OCI-LY3 (cell line): ENCODE measurements at regions not wholly inside any gene's neighbourhood (a gene's known extent, or its start where the extent isn't known, plus 50 kb on each side); places are given as distances from the start of the nearest gene placed in this dataset.

ENCODE experiments used
- H2AFZ ChIP-seq: fragments of 200-600, 300-600 bp; shearing (Covaris generic); 2 replicates; pipeline ENCODE4 v1.6.0; 2014; ENCODE audit warnings: antibody characterized with exemption, low read depth, low read length
- H3K27ac ChIP-seq: fragments of 200-600, 300-600 bp; sonication (generic); 2 replicates; pipeline ENCODE4 v1.5.1; 2014; ENCODE audit warnings: mild to moderate bottlenecking, low read length, moderate library complexity, mixed read lengths
- H3K27me3 ChIP-seq: fragments of 200-600, 300-600 bp; sonication (generic); 2 replicates; pipeline ENCODE4 v1.6.1; 2014; ENCODE audit warnings: low read depth, low read length, mixed read lengths
- H3K36me3 ChIP-seq: fragments of 200-600, 300-600 bp; sonication (generic); replicated peaks from 2 replicates; pipeline ENCODE3; 2014; ENCODE audit warnings: low read depth, low read length, mixed read lengths
- H3K4me1 ChIP-seq: fragments of 300-600, 200-600 bp; sonication (generic); 2 replicates; pipeline ENCODE4 v1.6.1; 2014; ENCODE audit warnings: low read length, mixed read lengths
- H3K4me2 ChIP-seq: fragments of 200-600, 300-600 bp; sonication (generic); 2 replicates; pipeline ENCODE4 v1.6.1; 2014; ENCODE audit warnings: low read length, mixed read lengths
- H3K4me3 ChIP-seq: fragments of 300-600, 200-600 bp; sonication (generic); 2 replicates; pipeline ENCODE4 v1.5.1; 2014; ENCODE audit warnings: antibody characterized with exemption, mild to moderate bottlenecking, low read length, moderate library complexity
- H3K79me2 ChIP-seq: fragments of 300-600, 200-600 bp; shearing (Covaris generic); 2 replicates; pipeline ENCODE4 v1.6.1; 2014; ENCODE audit warnings: mild to moderate bottlenecking, low read length, mixed read lengths
- H3K9ac ChIP-seq: fragments of 300-600, 200-600 bp; shearing (Covaris generic); 2 replicates; pipeline ENCODE4 v1.6.0; 2014; ENCODE audit warnings: mild to moderate bottlenecking, low read length, moderate library complexity
- H3K9me3 ChIP-seq: fragments of 200-600, 300-600 bp; shearing (Covaris generic); 2 replicates; pipeline ENCODE4 v1.6.1; 2014; ENCODE audit warnings: low read length, mixed read lengths; ENCODE audit not compliant: insufficient read depth
- H4K20me1 ChIP-seq: fragments of 200-600, 300-600 bp; sonication (generic); 2 replicates; pipeline ENCODE4 v1.6.1; 2016; ENCODE audit warnings: low read length, mixed read lengths; ENCODE audit not compliant: insufficient read depth
- EZH2phosphoT487 ChIP-seq: fragments of 200-600 bp; shearing (Covaris generic); IDR thresholded peaks from 2 replicates; pipeline ENCODE4 v1.6.1; 2018; ENCODE audit warnings: antibody characterized with exemption, mixed run types, low read depth
- TF ChIP-seq, protein P1 (sequence below): fragments of 200-600, 300-600 bp; sonication (generic); IDR thresholded peaks from 2 replicates; pipeline ENCODE4 v1.5.1; 2014; ENCODE audit warnings: antibody characterized with exemption, low read length, low read depth

DNA sequence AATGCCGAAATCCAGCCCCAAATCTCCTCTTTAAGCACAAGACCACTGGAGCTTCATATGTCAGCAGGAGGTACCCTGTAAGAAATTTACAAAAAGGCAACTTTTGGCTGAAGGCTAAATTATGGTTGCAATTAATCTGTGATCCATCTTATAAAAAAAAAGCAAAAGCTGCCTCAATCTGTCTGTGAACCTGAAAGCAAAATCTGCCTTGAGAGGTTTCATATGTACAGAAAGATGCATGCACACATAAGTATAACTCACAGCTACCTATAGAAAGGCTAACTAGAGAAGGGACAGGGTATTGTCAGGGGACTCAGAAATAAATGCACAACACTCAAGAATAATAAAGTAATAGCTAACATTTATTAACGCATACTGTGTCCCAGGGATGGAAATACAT, 964.2 kb upstream of the ADGRL2 start:
- Histone ChIP-seq H3K27me3 (no peaks in the 10 kb centered on the region), H3K9me3 (no peaks in the 10 kb centered on the region), H4K20me1 (no peaks in the 10 kb centered on the region), H3K27ac (no peak overlapping the region), H3K36me3 (no peaks in the 10 kb centered on the region), H2AFZ (no peak overlapping the region), H3K79me2 (no peaks in the 10 kb centered on the region), H3K4me3 (no peak overlapping the region), H3K4me1 (no peaks in the 10 kb centered on the region), H3K4me2 (no peak overlapping the region), H3K9ac (no peak overlapping the region)
- TF ChIP-seq EZH2phosphoT487, result no peak
- TF ChIP-seq, protein P1, sequence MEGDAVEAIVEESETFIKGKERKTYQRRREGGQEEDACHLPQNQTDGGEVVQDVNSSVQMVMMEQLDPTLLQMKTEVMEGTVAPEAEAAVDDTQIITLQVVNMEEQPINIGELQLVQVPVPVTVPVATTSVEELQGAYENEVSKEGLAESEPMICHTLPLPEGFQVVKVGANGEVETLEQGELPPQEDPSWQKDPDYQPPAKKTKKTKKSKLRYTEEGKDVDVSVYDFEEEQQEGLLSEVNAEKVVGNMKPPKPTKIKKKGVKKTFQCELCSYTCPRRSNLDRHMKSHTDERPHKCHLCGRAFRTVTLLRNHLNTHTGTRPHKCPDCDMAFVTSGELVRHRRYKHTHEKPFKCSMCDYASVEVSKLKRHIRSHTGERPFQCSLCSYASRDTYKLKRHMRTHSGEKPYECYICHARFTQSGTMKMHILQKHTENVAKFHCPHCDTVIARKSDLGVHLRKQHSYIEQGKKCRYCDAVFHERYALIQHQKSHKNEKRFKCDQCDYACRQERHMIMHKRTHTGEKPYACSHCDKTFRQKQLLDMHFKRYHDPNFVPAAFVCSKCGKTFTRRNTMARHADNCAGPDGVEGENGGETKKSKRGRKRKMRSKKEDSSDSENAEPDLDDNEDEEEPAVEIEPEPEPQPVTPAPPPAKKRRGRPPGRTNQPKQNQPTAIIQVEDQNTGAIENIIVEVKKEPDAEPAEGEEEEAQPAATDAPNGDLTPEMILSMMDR, result no peak

DNA sequence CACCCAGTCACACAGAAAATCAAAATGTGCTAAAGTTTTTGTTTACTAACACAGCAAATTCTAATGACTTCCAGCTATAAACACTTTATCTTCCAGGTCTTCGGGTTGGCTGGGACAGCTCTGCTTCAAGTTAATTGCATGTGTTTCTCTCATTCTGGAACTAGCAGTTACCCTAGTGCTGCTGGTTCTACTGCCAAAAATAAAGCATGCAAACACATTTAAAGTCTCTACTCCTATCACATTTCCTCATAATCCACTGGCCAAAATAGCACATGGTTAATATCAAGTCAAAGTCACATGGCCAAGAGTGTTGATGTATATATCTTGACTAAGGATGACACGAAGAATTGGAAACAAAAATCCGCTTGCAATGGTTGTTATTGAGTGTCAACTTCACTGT, 973.1 kb upstream of the ADGRL2 start:
- TF ChIP-seq, protein P1, result no peak
- TF ChIP-seq EZH2phosphoT487, result no peak
- Histone ChIP-seq H2AFZ (no peak overlapping the region), H3K4me3 (no peak overlapping the region), H3K79me2 (no peaks in the 10 kb centered on the region), H3K4me1 (no peaks in the 10 kb centered on the region), H3K4me2 (no peak overlapping the region), H3K9ac (no peak overlapping the region), H3K9me3 (no peaks in the 10 kb centered on the region), H4K20me1 (no peaks in the 10 kb centered on the region), H3K27me3 (no peaks in the 10 kb centered on the region), H3K36me3 (no peaks in the 10 kb centered on the region), H3K27ac (no peak overlapping the region)

DNA sequence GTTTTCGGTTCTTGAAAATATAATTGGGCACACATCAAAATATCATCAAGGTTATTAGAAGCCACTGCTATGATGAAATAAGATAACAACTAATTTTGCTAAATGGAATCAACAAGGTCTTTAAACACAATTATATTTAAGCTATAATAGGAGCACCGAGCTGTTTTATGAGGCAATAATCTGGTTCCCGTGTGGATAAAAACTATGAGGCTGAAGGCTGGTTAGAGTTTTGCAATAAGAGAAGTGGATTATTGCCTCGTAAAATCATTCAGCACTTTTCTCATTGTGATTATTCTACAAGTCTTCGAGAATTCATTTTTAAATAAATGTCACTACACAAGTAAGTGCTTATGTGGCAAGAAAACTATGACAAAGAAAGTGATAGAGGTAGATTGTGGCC, 975.7 kb upstream of the ADGRL2 start:
- no peaks in the 10 kb centered on the region for H3K9me3 ChIP-seq
- H3K4me1 ChIP-seq, result no peaks in the 10 kb centered on the region
- no peak overlapping the region for H3K9ac ChIP-seq
- no peaks in the 10 kb centered on the region for H4K20me1 ChIP-seq
- H3K79me2 ChIP-seq, result no peaks in the 10 kb centered on the region
- no peak overlapping the region for H2AFZ ChIP-seq
- no peak overlapping the region for H3K4me2 ChIP-seq
- no peak overlapping the region for H3K27ac ChIP-seq
- no peak overlapping the region for H3K4me3 ChIP-seq
- TF ChIP-seq, protein P1, result no peak
- no peak for TF ChIP-seq EZH2phosphoT487
- no peaks in the 10 kb centered on the region for H3K36me3 ChIP-seq
- H3K27me3 ChIP-seq, result no peaks in the 10 kb centered on the region

DNA sequence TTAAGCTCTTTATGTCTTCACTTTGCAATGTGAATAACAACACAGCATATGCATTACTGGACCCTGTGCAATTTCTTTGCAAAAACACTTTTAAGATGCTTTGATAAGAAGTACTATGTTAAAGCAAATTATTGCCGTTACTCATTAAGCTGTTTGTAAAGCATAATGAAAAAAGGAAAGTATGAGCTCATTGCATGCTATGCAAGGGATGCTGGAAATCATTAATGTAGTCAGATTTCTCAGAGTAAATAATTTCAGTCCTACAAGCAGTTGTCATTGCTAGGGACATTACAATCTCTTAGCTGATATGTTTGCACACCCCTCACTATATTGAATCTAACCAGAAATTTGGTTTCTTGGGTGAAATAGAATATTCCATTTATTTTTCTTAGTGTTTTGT, 982.5 kb upstream of the ADGRL2 start:
- H3K79me2 ChIP-seq, result no peaks in the 10 kb centered on the region
- H2AFZ ChIP-seq, result no peak overlapping the region
- no peak overlapping the region for H3K9ac ChIP-seq
- H3K4me1 ChIP-seq, result no peaks in the 10 kb centered on the region
- H3K4me3 ChIP-seq, result no peak overlapping the region
- H3K4me2 ChIP-seq, result no peak overlapping the region
- no peaks in the 10 kb centered on the region for H3K36me3 ChIP-seq
- H3K27ac ChIP-seq, result no peak overlapping the region
- H4K20me1 ChIP-seq, result no peaks in the 10 kb centered on the region
- no peaks in the 10 kb centered on the region for H3K9me3 ChIP-seq
- TF ChIP-seq, protein P1, result no peak
- TF ChIP-seq EZH2phosphoT487, result no peak
- no peaks in the 10 kb centered on the region for H3K27me3 ChIP-seq
